GM12878 (cell line): ENCODE measurements at regions not wholly inside any gene's neighbourhood (a gene's known extent, or its start where the extent isn't known, plus 50 kb on each side); places are given as distances from the start of the nearest gene placed in this dataset.

Experiments used
- IKZF1 ChIP-seq: fragments of 450-650 bp; conservative IDR thresholded peaks from 2 replicates; pipeline ENCODE4 v1.6.1; 2017; ENCODE audit warnings: antibody characterized with exemption, mild to moderate bottlenecking
- MYB ChIP-seq: fragments of 150-350 bp; IDR thresholded peaks from 2 replicates; pipeline ENCODE4 v1.6.1; 2014; ENCODE audit warnings: mild to moderate bottlenecking, low read depth, low read length, borderline replicate concordance
- NBN ChIP-seq: fragments of 450-650 bp; IDR thresholded peaks from 2 replicates; pipeline ENCODE4 v1.6.1; 2016
- NFYA ChIP-seq: IDR thresholded peaks from 2 replicates; pipeline ENCODE4 v1.6.1; 2011; ENCODE audit warnings: low read depth, mild to moderate bottlenecking, low read length, improper control_type of control experiment, borderline replicate concordance
- NRF1 ChIP-seq: conservative IDR thresholded peaks from 2 replicates; pipeline ENCODE4 v1.6.1; 2011; ENCODE audit warnings: mild to moderate bottlenecking, low read depth, low read length, improper control_type of control experiment
- PAX5 ChIP-seq: IDR thresholded peaks from 2 replicates; pipeline ENCODE4 v1.6.1; 2011; ENCODE audit warnings: low read depth, low read length, borderline replicate concordance
- SMAD5 ChIP-seq: IDR thresholded peaks from 2 replicates; pipeline ENCODE4 v1.6.1; 2016; ENCODE audit warnings: antibody characterized with exemption, low read depth
- SREBF1 ChIP-seq: IDR thresholded peaks from 2 replicates; pipeline ENCODE4 v1.6.1; 2012; ENCODE audit warnings: mild to moderate bottlenecking, low read length
- TCF12 ChIP-seq: IDR thresholded peaks from 2 replicates; pipeline ENCODE4 v1.6.1; 2011; ENCODE audit warnings: low read depth, mild to moderate bottlenecking, low read length
- ZNF207 ChIP-seq: fragments of 450-650 bp; IDR thresholded peaks from 2 replicates; pipeline ENCODE4 v1.6.1; 2014; ENCODE audit warnings: antibody characterized with exemption, mild to moderate bottlenecking, borderline replicate concordance
- TF ChIP-seq, protein P1 (sequence below): IDR thresholded peaks from 2 replicates; pipeline ENCODE4 v1.6.1; 2011; ENCODE audit warnings: low read depth, low read length, improper control_type of control experiment, borderline replicate concordance
- TF ChIP-seq, protein P2 (sequence below): fragments of 450-650 bp; IDR thresholded peaks from 2 replicates; pipeline ENCODE4 v1.6.1; 2017; ENCODE audit warnings: mild to moderate bottlenecking, low read depth, inconsistent platforms; ENCODE audit not compliant: poor library complexity, severe bottlenecking
- TF ChIP-seq, protein P3 (sequence below): fragments of 450-650 bp; formaldehyde crosslinking; IDR thresholded peaks from 2 replicates; pipeline ENCODE4 v1.5.0; 2022; ENCODE audit warnings: mild to moderate bottlenecking, missing genetic modification characterization
- TF ChIP-seq, protein P4 (sequence below): fragments of 450-650 bp; IDR thresholded peaks from 2 replicates; pipeline ENCODE4 v1.6.1; 2017; ENCODE audit warnings: antibody characterized with exemption, mild to moderate bottlenecking, moderate library complexity
- TF ChIP-seq, protein P5 (sequence below), 3 experiments: IDR thresholded peaks in 2 of 3; conservative IDR thresholded peaks in 1 of 3; 2 replicates each; pipeline ENCODE4 v1.5.1; 2011; ENCODE audit warnings: low read depth in 3 of 3, low read length in 3 of 3, mild to moderate bottlenecking in 3 of 3, control low read depth in 2 of 3, moderate library complexity in 2 of 3, inconsistent platforms in 1 of 3, mixed read lengths in 1 of 3; ENCODE audit not compliant: control insufficient read depth in 2 of 3, insufficient read depth in 1 of 3; ENCODE audit errors: extremely low read depth in 1 of 3
- TF ChIP-seq, protein P6 (sequence below): IDR thresholded peaks from 2 replicates; pipeline ENCODE4 v1.6.1; 2012; ENCODE audit warnings: low read length, inconsistent platforms

DNA sequence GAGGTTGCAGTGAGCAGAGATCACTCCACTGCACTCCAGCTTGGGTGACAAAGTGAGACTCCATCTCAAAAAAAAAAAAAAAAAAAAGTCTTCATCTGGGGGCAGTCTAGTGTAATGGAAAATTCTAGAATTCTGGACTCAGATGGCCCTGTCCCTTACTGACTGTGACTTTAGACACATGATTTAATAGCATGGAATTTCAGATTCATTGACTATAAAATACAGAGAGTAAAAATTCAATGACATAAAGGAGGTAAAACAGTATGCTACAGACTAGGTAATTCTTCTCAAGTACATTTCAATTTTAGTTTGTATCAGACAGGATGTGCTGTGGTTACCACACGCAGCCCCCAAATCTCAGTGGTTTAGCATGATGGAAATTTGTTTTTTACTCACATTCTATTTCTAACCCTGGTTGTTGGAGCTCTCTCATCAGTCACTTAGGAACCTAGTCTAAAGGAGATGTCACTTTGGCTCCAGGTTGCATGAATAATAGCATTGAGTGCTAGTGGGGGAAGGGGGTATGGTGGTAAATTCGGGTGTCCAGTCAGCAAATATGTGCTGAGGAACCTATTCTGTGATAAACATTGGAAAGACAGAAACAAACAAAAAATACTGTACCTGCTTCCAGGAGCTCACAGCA lies 444.0 kb downstream of the XYLT1 start (continued):
- TF ChIP-seq, protein P1, sequence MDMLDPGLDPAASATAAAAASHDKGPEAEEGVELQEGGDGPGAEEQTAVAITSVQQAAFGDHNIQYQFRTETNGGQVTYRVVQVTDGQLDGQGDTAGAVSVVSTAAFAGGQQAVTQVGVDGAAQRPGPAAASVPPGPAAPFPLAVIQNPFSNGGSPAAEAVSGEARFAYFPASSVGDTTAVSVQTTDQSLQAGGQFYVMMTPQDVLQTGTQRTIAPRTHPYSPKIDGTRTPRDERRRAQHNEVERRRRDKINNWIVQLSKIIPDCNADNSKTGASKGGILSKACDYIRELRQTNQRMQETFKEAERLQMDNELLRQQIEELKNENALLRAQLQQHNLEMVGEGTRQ: no peak
- TF ChIP-seq, protein P2, sequence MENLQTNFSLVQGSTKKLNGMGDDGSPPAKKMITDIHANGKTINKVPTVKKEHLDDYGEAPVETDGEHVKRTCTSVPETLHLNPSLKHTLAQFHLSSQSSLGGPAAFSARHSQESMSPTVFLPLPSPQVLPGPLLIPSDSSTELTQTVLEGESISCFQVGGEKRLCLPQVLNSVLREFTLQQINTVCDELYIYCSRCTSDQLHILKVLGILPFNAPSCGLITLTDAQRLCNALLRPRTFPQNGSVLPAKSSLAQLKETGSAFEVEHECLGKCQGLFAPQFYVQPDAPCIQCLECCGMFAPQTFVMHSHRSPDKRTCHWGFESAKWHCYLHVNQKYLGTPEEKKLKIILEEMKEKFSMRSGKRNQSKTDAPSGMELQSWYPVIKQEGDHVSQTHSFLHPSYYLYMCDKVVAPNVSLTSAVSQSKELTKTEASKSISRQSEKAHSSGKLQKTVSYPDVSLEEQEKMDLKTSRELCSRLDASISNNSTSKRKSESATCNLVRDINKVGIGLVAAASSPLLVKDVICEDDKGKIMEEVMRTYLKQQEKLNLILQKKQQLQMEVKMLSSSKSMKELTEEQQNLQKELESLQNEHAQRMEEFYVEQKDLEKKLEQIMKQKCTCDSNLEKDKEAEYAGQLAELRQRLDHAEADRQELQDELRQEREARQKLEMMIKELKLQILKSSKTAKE: peak; percentile 94
- TF ChIP-seq, protein P3, sequence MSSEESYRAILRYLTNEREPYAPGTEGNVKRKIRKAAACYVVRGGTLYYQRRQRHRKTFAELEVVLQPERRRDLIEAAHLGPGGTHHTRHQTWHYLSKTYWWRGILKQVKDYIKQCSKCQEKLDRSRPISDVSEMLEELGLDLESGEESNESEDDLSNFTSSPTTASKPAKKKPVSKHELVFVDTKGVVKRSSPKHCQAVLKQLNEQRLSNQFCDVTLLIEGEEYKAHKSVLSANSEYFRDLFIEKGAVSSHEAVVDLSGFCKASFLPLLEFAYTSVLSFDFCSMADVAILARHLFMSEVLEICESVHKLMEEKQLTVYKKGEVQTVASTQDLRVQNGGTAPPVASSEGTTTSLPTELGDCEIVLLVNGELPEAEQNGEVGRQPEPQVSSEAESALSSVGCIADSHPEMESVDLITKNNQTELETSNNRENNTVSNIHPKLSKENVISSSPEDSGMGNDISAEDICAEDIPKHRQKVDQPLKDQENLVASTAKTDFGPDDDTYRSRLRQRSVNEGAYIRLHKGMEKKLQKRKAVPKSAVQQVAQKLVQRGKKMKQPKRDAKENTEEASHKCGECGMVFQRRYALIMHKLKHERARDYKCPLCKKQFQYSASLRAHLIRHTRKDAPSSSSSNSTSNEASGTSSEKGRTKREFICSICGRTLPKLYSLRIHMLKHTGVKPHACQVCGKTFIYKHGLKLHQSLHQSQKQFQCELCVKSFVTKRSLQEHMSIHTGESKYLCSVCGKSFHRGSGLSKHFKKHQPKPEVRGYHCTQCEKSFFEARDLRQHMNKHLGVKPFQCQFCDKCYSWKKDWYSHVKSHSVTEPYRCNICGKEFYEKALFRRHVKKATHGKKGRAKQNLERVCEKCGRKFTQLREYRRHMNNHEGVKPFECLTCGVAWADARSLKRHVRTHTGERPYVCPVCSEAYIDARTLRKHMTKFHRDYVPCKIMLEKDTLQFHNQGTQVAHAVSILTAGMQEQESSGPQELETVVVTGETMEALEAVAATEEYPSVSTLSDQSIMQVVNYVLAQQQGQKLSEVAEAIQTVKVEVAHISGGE (CRISPR knock-in tag): no peak
- TF ChIP-seq PAX5: peak; percentile 68; the same call in 1 of the 2 replicates
- TF ChIP-seq, protein P4, sequence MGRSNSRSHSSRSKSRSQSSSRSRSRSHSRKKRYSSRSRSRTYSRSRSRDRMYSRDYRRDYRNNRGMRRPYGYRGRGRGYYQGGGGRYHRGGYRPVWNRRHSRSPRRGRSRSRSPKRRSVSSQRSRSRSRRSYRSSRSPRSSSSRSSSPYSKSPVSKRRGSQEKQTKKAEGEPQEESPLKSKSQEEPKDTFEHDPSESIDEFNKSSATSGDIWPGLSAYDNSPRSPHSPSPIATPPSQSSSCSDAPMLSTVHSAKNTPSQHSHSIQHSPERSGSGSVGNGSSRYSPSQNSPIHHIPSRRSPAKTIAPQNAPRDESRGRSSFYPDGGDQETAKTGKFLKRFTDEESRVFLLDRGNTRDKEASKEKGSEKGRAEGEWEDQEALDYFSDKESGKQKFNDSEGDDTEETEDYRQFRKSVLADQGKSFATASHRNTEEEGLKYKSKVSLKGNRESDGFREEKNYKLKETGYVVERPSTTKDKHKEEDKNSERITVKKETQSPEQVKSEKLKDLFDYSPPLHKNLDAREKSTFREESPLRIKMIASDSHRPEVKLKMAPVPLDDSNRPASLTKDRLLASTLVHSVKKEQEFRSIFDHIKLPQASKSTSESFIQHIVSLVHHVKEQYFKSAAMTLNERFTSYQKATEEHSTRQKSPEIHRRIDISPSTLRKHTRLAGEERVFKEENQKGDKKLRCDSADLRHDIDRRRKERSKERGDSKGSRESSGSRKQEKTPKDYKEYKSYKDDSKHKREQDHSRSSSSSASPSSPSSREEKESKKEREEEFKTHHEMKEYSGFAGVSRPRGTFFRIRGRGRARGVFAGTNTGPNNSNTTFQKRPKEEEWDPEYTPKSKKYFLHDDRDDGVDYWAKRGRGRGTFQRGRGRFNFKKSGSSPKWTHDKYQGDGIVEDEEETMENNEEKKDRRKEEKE: no peak
- 0 out of 2 replicates have a peak, but pooled peaks have one; percentile 43 for TF ChIP-seq SREBF1
- TF ChIP-seq NRF1: no peak
- TF ChIP-seq, protein P5, sequence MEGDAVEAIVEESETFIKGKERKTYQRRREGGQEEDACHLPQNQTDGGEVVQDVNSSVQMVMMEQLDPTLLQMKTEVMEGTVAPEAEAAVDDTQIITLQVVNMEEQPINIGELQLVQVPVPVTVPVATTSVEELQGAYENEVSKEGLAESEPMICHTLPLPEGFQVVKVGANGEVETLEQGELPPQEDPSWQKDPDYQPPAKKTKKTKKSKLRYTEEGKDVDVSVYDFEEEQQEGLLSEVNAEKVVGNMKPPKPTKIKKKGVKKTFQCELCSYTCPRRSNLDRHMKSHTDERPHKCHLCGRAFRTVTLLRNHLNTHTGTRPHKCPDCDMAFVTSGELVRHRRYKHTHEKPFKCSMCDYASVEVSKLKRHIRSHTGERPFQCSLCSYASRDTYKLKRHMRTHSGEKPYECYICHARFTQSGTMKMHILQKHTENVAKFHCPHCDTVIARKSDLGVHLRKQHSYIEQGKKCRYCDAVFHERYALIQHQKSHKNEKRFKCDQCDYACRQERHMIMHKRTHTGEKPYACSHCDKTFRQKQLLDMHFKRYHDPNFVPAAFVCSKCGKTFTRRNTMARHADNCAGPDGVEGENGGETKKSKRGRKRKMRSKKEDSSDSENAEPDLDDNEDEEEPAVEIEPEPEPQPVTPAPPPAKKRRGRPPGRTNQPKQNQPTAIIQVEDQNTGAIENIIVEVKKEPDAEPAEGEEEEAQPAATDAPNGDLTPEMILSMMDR (IDR thresholded peaks at IDR 0.05 in 2 of 3, conservative IDR thresholded peaks at IDR 0.05 in 1 of 3; ENCODE audit: control insufficient read depth in 2 of 3, extremely low read depth in 1 of 3, insufficient read depth in 1 of 3, low read depth in 3 of 3, low read length in 3 of 3): no peak
- TF ChIP-seq NFYA: no peak
- TF ChIP-seq, protein P6, sequence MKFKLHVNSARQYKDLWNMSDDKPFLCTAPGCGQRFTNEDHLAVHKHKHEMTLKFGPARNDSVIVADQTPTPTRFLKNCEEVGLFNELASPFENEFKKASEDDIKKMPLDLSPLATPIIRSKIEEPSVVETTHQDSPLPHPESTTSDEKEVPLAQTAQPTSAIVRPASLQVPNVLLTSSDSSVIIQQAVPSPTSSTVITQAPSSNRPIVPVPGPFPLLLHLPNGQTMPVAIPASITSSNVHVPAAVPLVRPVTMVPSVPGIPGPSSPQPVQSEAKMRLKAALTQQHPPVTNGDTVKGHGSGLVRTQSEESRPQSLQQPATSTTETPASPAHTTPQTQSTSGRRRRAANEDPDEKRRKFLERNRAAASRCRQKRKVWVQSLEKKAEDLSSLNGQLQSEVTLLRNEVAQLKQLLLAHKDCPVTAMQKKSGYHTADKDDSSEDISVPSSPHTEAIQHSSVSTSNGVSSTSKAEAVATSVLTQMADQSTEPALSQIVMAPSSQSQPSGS: peak; percentile 91
- no peak for TF ChIP-seq SMAD5
- peak; percentile 48; the same call in 1 of the 2 replicates for TF ChIP-seq TCF12
- peak; percentile 67; the same call in 1 of the 2 replicates for TF ChIP-seq NBN
- TF ChIP-seq ZNF207: no peak
- no peak for TF ChIP-seq MYB
- TF ChIP-seq IKZF1: peak; percentile 84
